ENCODE measurements at regions not wholly inside any gene's neighbourhood (a gene's known extent, or its start where the extent isn't known, plus 50 kb on each side); places are given as distances from the start of the nearest gene placed in this dataset.

DNA sequence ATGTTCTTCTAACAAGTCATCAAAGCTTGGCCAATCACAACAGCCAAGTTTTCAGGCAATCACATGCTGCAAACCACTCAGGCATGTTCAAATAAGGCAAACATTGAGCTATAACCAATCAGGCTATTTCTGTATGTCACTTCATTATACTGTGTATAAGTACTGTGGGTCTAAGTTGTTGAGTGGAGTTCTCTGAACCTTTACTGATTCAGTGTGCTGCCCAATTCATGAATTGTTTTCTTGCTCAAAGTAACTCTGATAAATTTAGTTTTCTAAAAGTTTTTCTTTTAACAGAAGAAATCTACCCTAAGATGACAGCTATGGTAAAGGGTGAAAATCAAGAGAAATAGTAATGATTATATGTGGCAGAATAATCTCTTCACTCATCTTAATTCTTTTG lies 805.4 kb upstream of the NUDT12 start:
- Histone ChIP-seq H3K27me3 (ENCODE audit: low read depth) (no peaks in the 10 kb centered on the region), H3K4me3 (no peak overlapping the region), H3K4me1 (no peaks in the 10 kb centered on the region), H3K27ac (replicated peaks) (no peak overlapping the region), H3K36me3 (no peaks in the 10 kb centered on the region), H3K9me3 (replicated peaks) (peaks cover 3% of the 10 kb centered on the region)
- TF ChIP-seq, protein P1, sequence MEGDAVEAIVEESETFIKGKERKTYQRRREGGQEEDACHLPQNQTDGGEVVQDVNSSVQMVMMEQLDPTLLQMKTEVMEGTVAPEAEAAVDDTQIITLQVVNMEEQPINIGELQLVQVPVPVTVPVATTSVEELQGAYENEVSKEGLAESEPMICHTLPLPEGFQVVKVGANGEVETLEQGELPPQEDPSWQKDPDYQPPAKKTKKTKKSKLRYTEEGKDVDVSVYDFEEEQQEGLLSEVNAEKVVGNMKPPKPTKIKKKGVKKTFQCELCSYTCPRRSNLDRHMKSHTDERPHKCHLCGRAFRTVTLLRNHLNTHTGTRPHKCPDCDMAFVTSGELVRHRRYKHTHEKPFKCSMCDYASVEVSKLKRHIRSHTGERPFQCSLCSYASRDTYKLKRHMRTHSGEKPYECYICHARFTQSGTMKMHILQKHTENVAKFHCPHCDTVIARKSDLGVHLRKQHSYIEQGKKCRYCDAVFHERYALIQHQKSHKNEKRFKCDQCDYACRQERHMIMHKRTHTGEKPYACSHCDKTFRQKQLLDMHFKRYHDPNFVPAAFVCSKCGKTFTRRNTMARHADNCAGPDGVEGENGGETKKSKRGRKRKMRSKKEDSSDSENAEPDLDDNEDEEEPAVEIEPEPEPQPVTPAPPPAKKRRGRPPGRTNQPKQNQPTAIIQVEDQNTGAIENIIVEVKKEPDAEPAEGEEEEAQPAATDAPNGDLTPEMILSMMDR (IDR thresholded peaks at IDR 0.05; ENCODE audit: borderline replicate concordance), result no peak
- DNase-seq, result no peak
- intact Hi-C loops (cut with micrococcal nuclease), result no loop called here

DNA sequence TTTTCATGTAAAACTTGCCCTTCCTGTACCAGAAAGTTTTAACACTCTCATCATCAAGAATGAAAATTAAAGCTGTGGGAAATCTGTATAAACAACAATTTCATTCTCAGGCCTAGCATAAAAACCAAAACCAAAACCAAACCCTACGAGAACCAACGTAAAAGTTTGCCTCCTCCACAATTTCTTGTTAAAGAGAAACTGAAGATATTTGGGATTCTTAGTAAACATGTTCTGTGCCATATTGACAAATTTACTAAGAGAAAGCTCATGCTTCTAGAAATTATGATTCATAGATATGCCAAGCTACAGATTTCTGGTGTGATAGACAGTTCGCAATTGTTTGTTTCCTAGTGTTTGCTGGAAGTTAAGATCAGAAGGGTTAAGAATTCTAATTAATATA lies 801.0 kb upstream of the NUDT12 start:
- intact Hi-C loops (cut with micrococcal nuclease), result no loop called here

DNA sequence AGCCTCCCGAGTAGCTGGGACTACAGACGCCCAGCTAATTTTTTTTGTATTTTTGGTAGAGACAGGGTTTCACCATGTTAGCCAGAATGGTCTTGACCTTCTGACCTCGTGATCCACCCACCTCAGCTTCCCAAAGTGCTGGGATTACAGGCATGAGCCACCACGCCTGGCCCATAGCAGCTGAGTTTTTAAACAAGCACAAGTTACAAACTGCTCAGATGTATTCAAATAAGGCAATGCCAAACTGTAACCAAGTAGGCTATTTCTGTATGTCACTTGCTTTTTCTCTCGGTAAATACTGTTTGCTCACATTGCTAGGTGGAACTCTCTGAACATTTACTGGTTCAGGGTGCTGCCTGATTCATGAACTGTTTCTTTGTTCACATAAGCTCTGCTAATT lies 799.3 kb upstream of the NUDT12 start:
- Histone ChIP-seq H3K27me3 (ENCODE audit: low read depth) (no peaks in the 10 kb centered on the region), H3K4me1 (no peaks in the 10 kb centered on the region), H3K4me3 (no peak overlapping the region), H3K9me3 (replicated peaks) (peaks cover 3% of the 10 kb centered on the region), H3K27ac (replicated peaks) (no peak overlapping the region), H3K36me3 (no peaks in the 10 kb centered on the region)
- intact Hi-C loops (cut with micrococcal nuclease), result no loop called here
- TF ChIP-seq, protein P1 (IDR thresholded peaks at IDR 0.05; ENCODE audit: borderline replicate concordance), result no peak
- no peak for DNase-seq

More for the DNA sequence above, 801.0 kb upstream of the NUDT12 start:
- H3K9me3 ChIP-seq (replicated peaks), result peaks cover 6% of the 10 kb centered on the region
- no peak overlapping the region for H3K4me3 ChIP-seq
- no peaks in the 10 kb centered on the region for H3K36me3 ChIP-seq
- no peaks in the 10 kb centered on the region for H3K27me3 ChIP-seq (ENCODE audit: low read depth)
- no peak overlapping the region for H3K27ac ChIP-seq (replicated peaks)
- TF ChIP-seq, protein P1 (IDR thresholded peaks at IDR 0.05; ENCODE audit: borderline replicate concordance), result no peak
- no peak for DNase-seq
- no peaks in the 10 kb centered on the region for H3K4me1 ChIP-seq

DNA sequence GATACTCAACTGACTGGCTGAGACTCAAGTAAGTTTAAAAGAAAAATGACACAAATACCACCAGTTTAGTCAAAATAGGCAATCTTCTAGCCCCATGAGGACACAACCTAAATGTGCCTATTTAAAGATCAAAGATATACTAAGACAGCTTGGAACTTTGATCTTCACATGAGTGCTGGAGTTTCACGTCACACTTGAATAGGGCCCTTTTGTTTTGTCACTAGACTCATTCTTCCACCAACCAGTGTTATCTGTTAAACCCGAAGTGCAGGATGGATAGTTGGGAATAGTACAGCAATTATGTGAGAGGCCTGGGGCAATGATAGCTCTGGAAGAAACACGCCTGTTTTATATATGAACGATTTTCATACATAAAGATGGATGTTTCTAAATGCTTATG lies 792.8 kb upstream of the NUDT12 start:
- H3K4me3 ChIP-seq, result no peak overlapping the region
- H3K4me1 ChIP-seq, result no peaks in the 10 kb centered on the region
- TF ChIP-seq, protein P1 (IDR thresholded peaks at IDR 0.05; ENCODE audit: borderline replicate concordance), result no peak
- no peaks in the 10 kb centered on the region for H3K36me3 ChIP-seq
- H3K9me3 ChIP-seq (replicated peaks), result peaks cover 3% of the 10 kb centered on the region
- no peaks in the 10 kb centered on the region for H3K27me3 ChIP-seq (ENCODE audit: low read depth)
- no peak for DNase-seq
- intact Hi-C loops (cut with micrococcal nuclease), result no loop called here
- H3K27ac ChIP-seq (replicated peaks), result no peak overlapping the region

DNA sequence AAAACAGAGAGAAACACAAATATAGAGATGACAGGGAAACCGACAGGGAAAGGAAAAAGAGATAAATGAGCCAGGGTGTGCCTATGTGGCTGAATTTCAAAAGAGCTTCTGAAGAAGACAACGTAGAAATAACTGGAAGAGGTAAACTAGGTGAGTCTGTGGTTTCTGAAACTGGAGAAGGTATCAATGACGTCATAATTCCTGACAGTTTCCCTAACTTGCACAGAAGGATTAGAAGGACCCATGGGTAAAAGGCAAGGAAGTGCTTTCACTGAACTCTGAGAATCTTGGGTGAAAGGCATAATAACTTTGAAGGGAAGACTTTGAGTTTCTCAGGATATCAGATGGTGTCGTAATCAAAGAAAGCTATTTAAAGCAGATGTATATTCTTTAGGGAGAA lies 790.8 kb upstream of the NUDT12 start:
- Histone ChIP-seq H3K36me3 (no peaks in the 10 kb centered on the region), H3K27me3 (ENCODE audit: low read depth) (no peaks in the 10 kb centered on the region), H3K4me1 (no peaks in the 10 kb centered on the region), H3K4me3 (no peak overlapping the region), H3K9me3 (replicated peaks) (no peaks in the 10 kb centered on the region), H3K27ac (replicated peaks) (no peak overlapping the region)
- intact Hi-C loops (cut with micrococcal nuclease), result no loop called here
- no peak for DNase-seq
- TF ChIP-seq, protein P1 (IDR thresholded peaks at IDR 0.05; ENCODE audit: borderline replicate concordance), result no peak

DNA sequence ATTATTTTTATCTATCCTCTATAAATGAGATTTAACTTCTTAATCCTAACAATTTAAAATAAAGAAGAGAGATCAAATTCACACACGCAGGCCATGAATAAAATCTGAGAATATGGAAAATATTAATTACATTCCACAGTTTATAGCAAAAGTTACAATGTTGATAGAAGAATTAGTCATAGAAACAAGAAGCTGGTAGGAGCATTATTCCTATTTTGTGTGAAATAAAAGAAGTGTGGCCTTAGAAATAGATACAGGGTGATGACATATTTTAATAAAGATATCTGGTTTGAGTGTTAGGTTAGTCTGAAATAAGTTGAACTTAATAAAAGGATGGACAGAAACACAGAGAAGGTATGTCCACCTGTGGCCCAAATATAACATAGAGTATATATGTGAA lies 790.4 kb upstream of the NUDT12 start:
- Histone ChIP-seq H3K9me3 (replicated peaks) (no peaks in the 10 kb centered on the region), H3K27ac (replicated peaks) (no peak overlapping the region), H3K36me3 (no peaks in the 10 kb centered on the region), H3K4me3 (no peak overlapping the region), H3K27me3 (ENCODE audit: low read depth) (no peaks in the 10 kb centered on the region), H3K4me1 (no peaks in the 10 kb centered on the region)
- intact Hi-C loops (cut with micrococcal nuclease), result no loop called here
- DNase-seq, result no peak
- TF ChIP-seq, protein P1 (IDR thresholded peaks at IDR 0.05; ENCODE audit: borderline replicate concordance), result no peak

Measured in left ventricle myocardium inferior (tissue), 1 donor.